ENCODE measurements at regions not wholly inside any gene's neighbourhood (a gene's known extent, or its start where the extent isn't known, plus 50 kb on each side); places are given as distances from the start of the nearest gene placed in this dataset.

DNA sequence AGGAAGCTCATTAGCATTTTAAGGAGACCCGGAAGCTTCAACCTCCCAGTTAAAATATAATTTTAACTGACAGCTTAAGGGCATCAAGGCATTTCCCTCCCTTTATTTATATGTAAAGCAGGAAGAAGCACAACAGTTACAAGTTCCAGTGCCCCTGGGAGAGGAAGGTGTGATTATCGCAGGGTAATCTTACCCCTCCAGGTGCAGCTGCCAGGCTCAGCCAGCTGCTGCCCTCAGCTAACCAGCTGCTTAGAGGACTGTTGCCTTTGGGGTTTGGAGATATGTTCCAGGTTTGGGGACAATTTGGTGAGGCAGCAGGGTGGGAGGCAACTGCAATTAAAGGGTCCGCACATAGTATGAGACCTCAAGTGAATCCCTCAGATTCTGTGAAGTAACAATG, 55.3 kb upstream of the SETBP1 start:
- H3K4me1 Mint-ChIP-seq: no peaks in the 10 kb centered on the region
- no peaks in the 10 kb centered on the region for H3K27me3 Mint-ChIP-seq
- H3K27ac Mint-ChIP-seq: no peak overlapping the region
- H3K4me3 Mint-ChIP-seq: no peak overlapping the region
- H3K9me3 Mint-ChIP-seq: no peaks in the 10 kb centered on the region
- no peaks in the 10 kb centered on the region for H3K36me3 Mint-ChIP-seq

GRCh38 chr18:44626236-44626635, 54.5 kb upstream of the SETBP1 start:
- Mint-ChIP-seq H3K9me3 (no peaks in the 10 kb centered on the region), H3K4me1 (no peaks in the 10 kb centered on the region), H3K36me3 (no peaks in the 10 kb centered on the region), H3K27ac (no peak overlapping the region), H3K4me3 (no peak overlapping the region), H3K27me3 (no peaks in the 10 kb centered on the region)

- H3K4me3 Mint-ChIP-seq: no peak overlapping the region
- no peaks in the 10 kb centered on the region for H3K4me1 Mint-ChIP-seq
- H3K27ac Mint-ChIP-seq: no peak overlapping the region
- no peaks in the 10 kb centered on the region for H3K36me3 Mint-ChIP-seq
- no peaks in the 10 kb centered on the region for H3K9me3 Mint-ChIP-seq
- H3K27me3 Mint-ChIP-seq: no peaks in the 10 kb centered on the region
These were observed 53.9 kb upstream of the SETBP1 start for GRCh38 chr18:44626807-44627206.

DNA sequence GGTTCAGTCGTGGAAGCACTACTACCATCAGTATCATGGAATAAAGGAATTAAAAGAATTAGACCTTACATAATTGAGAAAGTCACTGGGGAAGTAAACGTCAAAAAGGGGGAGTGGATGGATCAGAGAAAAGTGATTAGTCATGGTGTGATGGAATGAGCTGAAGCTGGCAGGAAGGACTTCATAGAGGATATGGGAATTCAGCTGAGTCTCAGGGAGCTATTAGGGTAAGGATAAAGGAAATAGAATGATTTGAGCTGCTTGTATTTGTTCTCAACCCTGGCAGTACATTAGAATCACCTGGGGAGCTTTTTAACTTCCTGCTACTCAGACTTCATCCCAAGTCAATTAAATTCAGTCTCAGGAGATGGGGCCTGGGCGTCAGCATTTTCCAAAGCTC, 53.4 kb upstream of the SETBP1 start:
- H3K9me3 Mint-ChIP-seq: no peaks in the 10 kb centered on the region
- H3K27ac Mint-ChIP-seq: no peak overlapping the region
- H3K27me3 Mint-ChIP-seq: no peaks in the 10 kb centered on the region
- no peaks in the 10 kb centered on the region for H3K4me1 Mint-ChIP-seq
- no peaks in the 10 kb centered on the region for H3K36me3 Mint-ChIP-seq
- H3K4me3 Mint-ChIP-seq: no peak overlapping the region

DNA sequence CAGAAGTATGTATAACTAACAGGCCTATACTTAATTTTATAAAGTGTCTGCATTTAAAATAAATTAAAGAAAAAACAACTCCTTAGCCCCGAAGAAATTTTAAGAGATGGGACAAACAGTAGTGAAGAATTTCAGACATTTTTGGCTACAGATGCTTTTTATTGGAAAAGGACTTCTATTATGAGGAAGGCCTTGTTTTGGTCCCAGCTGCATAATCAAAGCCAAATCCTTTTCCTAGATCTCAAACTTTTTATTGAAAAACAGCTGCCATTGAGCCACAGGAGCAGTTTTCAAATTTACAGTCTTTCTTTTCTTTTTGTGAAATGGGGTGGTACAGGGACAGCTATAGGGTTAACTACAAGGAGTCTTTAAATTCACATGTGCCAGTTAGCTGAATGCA, 51.3 kb upstream of the SETBP1 start:
- Mint-ChIP-seq H3K4me1 (no peaks in the 10 kb centered on the region), H3K27me3 (no peaks in the 10 kb centered on the region), H3K9me3 (no peaks in the 10 kb centered on the region), H3K36me3 (no peaks in the 10 kb centered on the region), H3K27ac (no peak overlapping the region), H3K4me3 (no peak overlapping the region)

GRCh38 chr18:44630118-44630517, 50.6 kb upstream of the SETBP1 start:
- no peaks in the 10 kb centered on the region for H3K27me3 Mint-ChIP-seq
- no peak overlapping the region for H3K27ac Mint-ChIP-seq
- H3K4me3 Mint-ChIP-seq: no peak overlapping the region
- H3K9me3 Mint-ChIP-seq: no peaks in the 10 kb centered on the region
- H3K36me3 Mint-ChIP-seq: no peaks in the 10 kb centered on the region
- H3K4me1 Mint-ChIP-seq: no peaks in the 10 kb centered on the region
